Esophagus squamous epithelium (tissue), 5 donors: ENCODE measurements at regions not wholly inside any gene's neighbourhood (a gene's known extent, or its start where the extent isn't known, plus 50 kb on each side); places are given as distances from the start of the nearest gene placed in this dataset.

ENCODE experiments used
- DNase-seq: peaks from one replicate; lab custom pipeline; 2025; lab: John Stamatoyannopoulos, UW
- H3K27ac ChIP-seq, 4 donors: fragments of 200-600 bp; sonication (generic); one replicate each; pipeline ENCODE4 v1.5.1; 2016 to 2019; ENCODE audit warnings: mild to moderate bottlenecking in 1 of 4
- H3K27me3 ChIP-seq, 4 donors: fragments of 200-600 bp; sonication (generic); 1 replicate in 3 of 4; 2 replicates in 1 of 4; pipeline versions ENCODE4 v1.5.1 to v1.6.0; 2017 to 2021; ENCODE audit warnings: antibody characterized with exemption in 1 of 4
- H3K36me3 ChIP-seq, 3 donors: fragments of 200-600 bp; sonication (generic); one replicate each; pipeline ENCODE4 v1.5.1; 2016 to 2019
- H3K4me1 ChIP-seq, 3 donors: fragments of 200-600 bp; sonication (generic); one replicate each; pipeline ENCODE4 v1.5.1; 2017 to 2019
- H3K4me3 ChIP-seq, 4 donors: fragments of 200-600 bp; sonication (generic); 1 replicate in 3 of 4; 2 replicates in 1 of 4; pipeline ENCODE4 v1.5.1; 2016 to 2019; ENCODE audit warnings: mild to moderate bottlenecking in 2 of 4, moderate library complexity in 1 of 4
- H3K9me3 ChIP-seq, 3 donors: fragments of 200-600 bp; sonication (generic); one replicate each; pipeline ENCODE4 v1.5.1; 2016 to 2019
- CTCF ChIP-seq, 6 experiments: fragments of 450-650 bp in 4 of 6; fragments of 200-600 bp in 2 of 6; sonication (generic) in 2 of 6; IDR thresholded peaks; one replicate each; pipeline ENCODE4 v1.5.1; 2016 to 2019; ENCODE audit warnings: antibody characterized with exemption in 6 of 6, mild to moderate bottlenecking in 4 of 6, moderate library complexity in 4 of 6
- POLR2A ChIP-seq, 4 donors: fragments of 450-650 bp; IDR thresholded peaks; one replicate each; pipeline ENCODE4 v1.6.1; 2017; ENCODE audit warnings: antibody characterized with exemption in 4 of 4, mild to moderate bottlenecking in 4 of 4, moderate library complexity in 3 of 4
- WGBS, 2 donors: methylation state at CpG; one replicate each; pipeline ENCODE4 v1.1.5; 2018; 5-methylcytosine and 5-hydroxymethylcytosine counted together
- intact Hi-C: fragments of 100-400 bp; cut with DNase I; formaldehyde crosslinking; loops from one replicate; pipeline ENCODE4 v1.15.0; 2022
- donor health status: DM: yes; HTN: yes; CAD: no.

GRCh38 chr4:126265888-126266287 is 951.1 kb downstream of the FAT4 start:
- H3K27me3 ChIP-seq = no peaks in the 10 kb centered on the region
- TF ChIP-seq POLR2A (IDR thresholded peaks at IDR 0.05) (no peak), CTCF (IDR thresholded peaks at IDR 0.05) (no peak)
- H3K36me3 ChIP-seq = no peaks in the 10 kb centered on the region
- no peak overlapping the region for H3K27ac ChIP-seq
- no peak overlapping the region for H3K4me3 ChIP-seq
- intact Hi-C loops = no loop called here
- no peaks in the 10 kb centered on the region for H3K4me1 ChIP-seq
- H3K9me3 ChIP-seq = no peaks in the 10 kb centered on the region
- DNase-seq = no peak

- intact Hi-C loops = no loop called here
- no peaks in the 10 kb centered on the region for H3K4me1 ChIP-seq
- no peak for TF ChIP-seq POLR2A (IDR thresholded peaks at IDR 0.05)
- no peak for TF ChIP-seq CTCF (IDR thresholded peaks at IDR 0.05)
- H3K27me3 ChIP-seq = no peaks in the 10 kb centered on the region
- no peak overlapping the region for H3K4me3 ChIP-seq
- no peak overlapping the region for H3K27ac ChIP-seq
- no peak for DNase-seq
- 30 to 55% methylated on average over 1 of the region's 1 CpG for WGBS, 2 donors
- H3K36me3 ChIP-seq = no peaks in the 10 kb centered on the region
- no peaks in the 10 kb centered on the region for H3K9me3 ChIP-seq
Measured at GRCh38 chr4:126267689-126268088, 952.9 kb downstream of the FAT4 start.

- Histone ChIP-seq H3K9me3 (no peaks in the 10 kb centered on the region), H3K4me3 (no peak overlapping the region), H3K27ac (no peak overlapping the region), H3K4me1 (no peaks in the 10 kb centered on the region), H3K36me3 (no peaks in the 10 kb centered on the region), H3K27me3 (no peaks in the 10 kb centered on the region)
- no peak for DNase-seq
- intact Hi-C loops = no loop called here
- TF ChIP-seq POLR2A (IDR thresholded peaks at IDR 0.05) (no peak), CTCF (IDR thresholded peaks at IDR 0.05) (no peak)
Measured at GRCh38 chr4:126268106-126268505, 953.4 kb downstream of the FAT4 start.

- no peak for DNase-seq
- no peak overlapping the region for H3K4me3 ChIP-seq
- H3K36me3 ChIP-seq = no peaks in the 10 kb centered on the region
- no peaks in the 10 kb centered on the region for H3K9me3 ChIP-seq
- TF ChIP-seq POLR2A (IDR thresholded peaks at IDR 0.05) (no peak), CTCF (IDR thresholded peaks at IDR 0.05) (no peak)
- no peak overlapping the region for H3K27ac ChIP-seq
- intact Hi-C loops = no loop called here
- no peaks in the 10 kb centered on the region for H3K27me3 ChIP-seq
- WGBS, 2 donors = 57 to 59% methylated on average over 6 of the region's 6 CpGs
- H3K4me1 ChIP-seq = no peaks in the 10 kb centered on the region
Measured at GRCh38 chr4:126269106-126269505, 954.4 kb downstream of the FAT4 start.

GRCh38 chr4:126271292-126271691 is 956.5 kb downstream of the FAT4 start:
- no peak for DNase-seq
- intact Hi-C loops = no loop called here
- Histone ChIP-seq H3K4me1 (no peaks in the 10 kb centered on the region), H3K27ac (no peak overlapping the region), H3K4me3 (no peak overlapping the region), H3K27me3 (no peaks in the 10 kb centered on the region), H3K9me3 (no peaks in the 10 kb centered on the region), H3K36me3 (no peaks in the 10 kb centered on the region)
- WGBS, 2 donors = 25 to 29% methylated on average over 1 of the region's 1 CpG
- TF ChIP-seq CTCF (IDR thresholded peaks at IDR 0.05) (no peak), POLR2A (IDR thresholded peaks at IDR 0.05) (no peak)
